Mesenchymal stem cell (in vitro differentiated cells and primary cell): ENCODE measurements at regions not wholly inside any gene's neighbourhood (a gene's known extent, or its start where the extent isn't known, plus 50 kb on each side); places are given as distances from the start of the nearest gene placed in this dataset.
"Not testable (repeated sequence)": the region's sequence is repeated elsewhere in the genome, so short reads cannot be mapped to it uniquely, and the experiment has no call there.

Source experiments
- DNase-seq: peaks from one replicate; pipeline ENCODE4 v3.0.0-alpha.2; 2013
- H2AFZ ChIP-seq: one replicate; pipeline ENCODE4 v1.6.1; 2013; ENCODE audit warnings: low read depth, mild to moderate bottlenecking, control low read depth, inconsistent platforms, low read length, moderate library complexity
- H2AK5ac ChIP-seq: 2 replicates; pipeline ENCODE4 v1.6.1; 2013; ENCODE audit warnings: low read length, moderate library complexity, mild to moderate bottlenecking, inconsistent platforms; ENCODE audit not compliant: severe bottlenecking
- H2BK120ac ChIP-seq: one replicate; pipeline ENCODE4 v1.6.1; 2013; ENCODE audit warnings: low read depth, mild to moderate bottlenecking, inconsistent platforms, low read length, moderate library complexity
- H2BK12ac ChIP-seq, 2 experiments: one replicate each; pipeline ENCODE4 v1.6.1; 2013; ENCODE audit warnings: inconsistent platforms in 2 of 2, low read length in 2 of 2, mild to moderate bottlenecking in 2 of 2, moderate library complexity in 2 of 2, control low read depth in 1 of 2
- H2BK15ac ChIP-seq: one replicate; pipeline ENCODE4 v1.6.1; 2013; ENCODE audit warnings: mild to moderate bottlenecking, low read depth, inconsistent platforms; ENCODE audit not compliant: poor library complexity, severe bottlenecking
- H2BK5ac ChIP-seq: 2 replicates; pipeline ENCODE4 v1.6.1; 2013; ENCODE audit warnings: low read depth, mild to moderate bottlenecking, low read length, control low read depth, inconsistent platforms; ENCODE audit not compliant: poor library complexity, severe bottlenecking
- H3K14ac ChIP-seq, 2 experiments: one replicate each; pipeline ENCODE4 v1.6.1; 2013; ENCODE audit warnings: inconsistent platforms in 2 of 2, low read length in 2 of 2, control low read depth in 1 of 2, mild to moderate bottlenecking in 1 of 2, moderate library complexity in 1 of 2
- H3K18ac ChIP-seq, 2 experiments: one replicate each; pipeline ENCODE4 v1.6.1; 2013; ENCODE audit warnings: inconsistent platforms in 2 of 2, low read length in 2 of 2, control low read depth in 1 of 2, low read depth in 1 of 2, mild to moderate bottlenecking in 1 of 2
- H3K23ac ChIP-seq, 2 experiments: one replicate each; pipeline ENCODE4 v1.6.1; 2013; ENCODE audit warnings: inconsistent platforms in 2 of 2, low read length in 2 of 2, mild to moderate bottlenecking in 2 of 2, moderate library complexity in 2 of 2, control low read depth in 1 of 2
- H3K27ac ChIP-seq: 2 replicates; pipeline ENCODE4 v1.5.1; 2013; ENCODE audit warnings: mild to moderate bottlenecking, moderate library complexity, low read length, control low read depth, inconsistent platforms; ENCODE audit not compliant: poor library complexity, severe bottlenecking
- H3K27me3 ChIP-seq, 2 experiments: 2 replicates each; pipeline versions ENCODE4 v1.6.1 to v1.7.0; 2013; ENCODE audit warnings: low read length in 2 of 2, mild to moderate bottlenecking in 2 of 2, moderate library complexity in 2 of 2, control low read depth in 1 of 2, inconsistent platforms in 1 of 2; ENCODE audit not compliant: control insufficient read depth in 1 of 2, insufficient read depth in 1 of 2
- H3K36me3 ChIP-seq, 2 experiments: 2 replicates each; pipeline versions ENCODE4 v1.6.1 to v1.7.0; 2013; ENCODE audit warnings: low read length in 2 of 2, control low read depth in 1 of 2, inconsistent platforms in 1 of 2, low read depth in 1 of 2, mild to moderate bottlenecking in 1 of 2; ENCODE audit not compliant: insufficient read depth in 2 of 2, control insufficient read depth in 1 of 2
- H3K4ac ChIP-seq, 2 experiments: one replicate each; pipeline ENCODE4 v1.6.1; 2013; ENCODE audit warnings: inconsistent platforms in 2 of 2, low read length in 2 of 2, mild to moderate bottlenecking in 2 of 2, moderate library complexity in 2 of 2, control low read depth in 1 of 2, low read depth in 1 of 2
- H3K4me1 ChIP-seq: 2 replicates; pipeline ENCODE4 v1.6.1; 2013; ENCODE audit warnings: low read depth, low read length, control low read depth; ENCODE audit not compliant: control insufficient read depth, insufficient read depth
- H3K4me2 ChIP-seq: 2 replicates; pipeline ENCODE4 v1.6.1; 2013; ENCODE audit warnings: low read length, mild to moderate bottlenecking, inconsistent platforms; ENCODE audit not compliant: poor library complexity, severe bottlenecking
- H3K4me3 ChIP-seq, 2 experiments: 2 replicates each; pipeline versions ENCODE4 v1.5.1 to v1.7.0; 2013; ENCODE audit warnings: low read length in 2 of 2, mild to moderate bottlenecking in 2 of 2, control low read depth in 1 of 2, low read depth in 1 of 2; ENCODE audit not compliant: insufficient read depth in 1 of 2
- H3K79me1 ChIP-seq: replicated peaks from 2 replicates; pipeline ENCODE4 v1.6.1; 2013; ENCODE audit warnings: mild to moderate bottlenecking, control low read depth, low read length, inconsistent platforms; ENCODE audit not compliant: poor library complexity, severe bottlenecking
- H3K9ac ChIP-seq: 2 replicates; pipeline ENCODE4 v1.7.0; 2013; ENCODE audit warnings: mild to moderate bottlenecking, low read length, moderate library complexity
- H3K9me3 ChIP-seq: 2 replicates; pipeline ENCODE4 v1.7.0; 2013; ENCODE audit warnings: mild to moderate bottlenecking, low read length; ENCODE audit not compliant: control insufficient read depth
- H4K8ac ChIP-seq: one replicate; pipeline ENCODE4 v1.6.1; 2013; ENCODE audit warnings: inconsistent platforms, mild to moderate bottlenecking, low read length, moderate library complexity
- H4K91ac ChIP-seq: one replicate; pipeline ENCODE4 v1.6.1; 2013; ENCODE audit warnings: mild to moderate bottlenecking, low read length, inconsistent platforms
- WGBS: methylation state at CpG from one replicate; pipeline ENCODE4 v1.1.7; 2013; ENCODE audit warnings: mixed read lengths; 5-methylcytosine and 5-hydroxymethylcytosine counted together

GRCh38 chr14:103192861-103193260 lies 69.6 kb downstream of the TNFAIP2 start:
- not testable (repeated sequence) for H2AFZ ChIP-seq, H3K9me3 ChIP-seq, H3K9ac ChIP-seq, H3K79me1 ChIP-seq, H2AK5ac ChIP-seq, H3K4me3 ChIP-seq, H3K27ac ChIP-seq, H3K18ac ChIP-seq, H3K36me3 ChIP-seq, H3K23ac ChIP-seq, H4K8ac ChIP-seq, H2BK120ac ChIP-seq, H3K4ac ChIP-seq, H3K4me1 ChIP-seq, DNase-seq, H2BK5ac ChIP-seq, H3K14ac ChIP-seq, H2BK12ac ChIP-seq, H2BK15ac ChIP-seq, H4K91ac ChIP-seq, H3K4me2 ChIP-seq
- WGBS: 100% methylated on average over 2 of the region's 4 CpGs
- H3K27me3 ChIP-seq: peaks cover 5 to 37% of the 10 kb centered on the region in 2 experiments

- not testable (repeated sequence) for H3K9ac ChIP-seq, H3K4me1 ChIP-seq, H3K9me3 ChIP-seq, H4K8ac ChIP-seq, H3K23ac ChIP-seq, H2BK120ac ChIP-seq, H3K4me3 ChIP-seq, H3K27ac ChIP-seq, H3K18ac ChIP-seq, H3K36me3 ChIP-seq, H3K4ac ChIP-seq, H2BK5ac ChIP-seq, H4K91ac ChIP-seq, H2BK15ac ChIP-seq, H3K4me2 ChIP-seq, H2AK5ac ChIP-seq, DNase-seq, H3K14ac ChIP-seq, H3K79me1 ChIP-seq, H2AFZ ChIP-seq
- whole genome bisulfite sequencing: 96% methylated on average over 9 of the region's 10 CpGs
- Histone ChIP-seq H3K27me3 (peaks cover 2 to 32% of the 10 kb centered on the region in 2 experiments), H2BK12ac (peak overlapping the region in 1 of 2 experiments; percentile 49)
Measured at GRCh38 chr14:103193491-103193890, 70.2 kb downstream of the TNFAIP2 start.

GRCh38 chr14:103194256-103195045 lies 71.2 kb downstream of the TNFAIP2 start:
- no peaks in the 10 kb centered on the region for H3K79me1 ChIP-seq
- no peak overlapping the region for H3K23ac ChIP-seq
- no peak overlapping the region for H2BK120ac ChIP-seq
- peaks cover 3% of the 10 kb centered on the region for H3K4me1 ChIP-seq
- H3K36me3 ChIP-seq: no peaks in the 10 kb centered on the region
- H2AK5ac ChIP-seq: no peak overlapping the region
- H2BK12ac ChIP-seq: no peak overlapping the region
- H3K18ac ChIP-seq: no peak overlapping the region
- H3K4ac ChIP-seq: no peak overlapping the region
- no peak overlapping the region for H4K91ac ChIP-seq
- H2BK5ac ChIP-seq: no peak overlapping the region
- no peak overlapping the region for H3K14ac ChIP-seq
- no peaks in the 10 kb centered on the region for H3K9me3 ChIP-seq
- no peak overlapping the region for H2BK15ac ChIP-seq
- peaks cover 0 to 32% of the 10 kb centered on the region in 2 experiments for H3K27me3 ChIP-seq
- H4K8ac ChIP-seq: no peak overlapping the region
- no peak overlapping the region for H2AFZ ChIP-seq
- H3K27ac ChIP-seq: no peak overlapping the region
- H3K4me2 ChIP-seq: no peak overlapping the region
- no peak overlapping the region for H3K9ac ChIP-seq
- no peak overlapping the region for H3K4me3 ChIP-seq
- DNase-seq: peak; percentile 76
- WGBS: 91% methylated on average over 14 of the region's 16 CpGs

- H3K23ac ChIP-seq: no peak overlapping the region
- no peak overlapping the region for H3K4me3 ChIP-seq
- no peak overlapping the region for H3K4ac ChIP-seq
- no peak overlapping the region for H2BK15ac ChIP-seq
- H3K9me3 ChIP-seq: no peaks in the 10 kb centered on the region
- H2BK120ac ChIP-seq: no peak overlapping the region
- no peak overlapping the region for H3K9ac ChIP-seq
- no peak overlapping the region for H3K4me2 ChIP-seq
- no peak for DNase-seq
- H2BK5ac ChIP-seq: no peak overlapping the region
- H2AK5ac ChIP-seq: no peak overlapping the region
- H3K14ac ChIP-seq: no peak overlapping the region
- H2AFZ ChIP-seq: no peak overlapping the region
- H3K79me1 ChIP-seq: no peaks in the 10 kb centered on the region
- H4K8ac ChIP-seq: no peak overlapping the region
- no peak overlapping the region for H3K27ac ChIP-seq
- peaks cover 1% of the 10 kb centered on the region for H3K4me1 ChIP-seq
- H3K18ac ChIP-seq: no peak overlapping the region
- no peaks in the 10 kb centered on the region for H3K36me3 ChIP-seq
- H2BK12ac ChIP-seq: no peak overlapping the region
- 94% methylated on average over 19 of the region's 22 CpGs for WGBS
- peaks cover 0 to 16% of the 10 kb centered on the region in 2 experiments for H3K27me3 ChIP-seq
- H4K91ac ChIP-seq: no peak overlapping the region
Measured at GRCh38 chr14:103195828-103196615, 72.8 kb downstream of the TNFAIP2 start.
